ENCODE measurements at regions not wholly inside any gene's neighbourhood (a gene's known extent, or its start where the extent isn't known, plus 50 kb on each side); places are given as distances from the start of the nearest gene placed in this dataset.

DNA sequence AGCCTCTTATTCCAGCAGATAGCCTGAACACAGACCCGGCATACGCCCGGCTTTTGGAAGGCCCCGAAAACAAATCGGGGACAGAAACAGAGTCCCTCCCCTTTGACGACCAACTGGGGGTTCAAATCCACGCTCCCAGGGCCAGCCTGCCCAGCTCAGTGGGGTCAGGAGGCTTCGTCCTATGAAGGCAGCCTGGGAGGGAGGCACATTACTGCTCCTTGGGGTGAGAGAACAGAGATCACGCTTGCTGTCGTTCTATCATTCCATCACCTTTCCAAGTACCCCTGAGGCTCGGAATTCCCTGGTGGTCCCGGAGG lies 208.8 kb upstream of the SALL3 start:
- TF ChIP-seq, protein P1, sequence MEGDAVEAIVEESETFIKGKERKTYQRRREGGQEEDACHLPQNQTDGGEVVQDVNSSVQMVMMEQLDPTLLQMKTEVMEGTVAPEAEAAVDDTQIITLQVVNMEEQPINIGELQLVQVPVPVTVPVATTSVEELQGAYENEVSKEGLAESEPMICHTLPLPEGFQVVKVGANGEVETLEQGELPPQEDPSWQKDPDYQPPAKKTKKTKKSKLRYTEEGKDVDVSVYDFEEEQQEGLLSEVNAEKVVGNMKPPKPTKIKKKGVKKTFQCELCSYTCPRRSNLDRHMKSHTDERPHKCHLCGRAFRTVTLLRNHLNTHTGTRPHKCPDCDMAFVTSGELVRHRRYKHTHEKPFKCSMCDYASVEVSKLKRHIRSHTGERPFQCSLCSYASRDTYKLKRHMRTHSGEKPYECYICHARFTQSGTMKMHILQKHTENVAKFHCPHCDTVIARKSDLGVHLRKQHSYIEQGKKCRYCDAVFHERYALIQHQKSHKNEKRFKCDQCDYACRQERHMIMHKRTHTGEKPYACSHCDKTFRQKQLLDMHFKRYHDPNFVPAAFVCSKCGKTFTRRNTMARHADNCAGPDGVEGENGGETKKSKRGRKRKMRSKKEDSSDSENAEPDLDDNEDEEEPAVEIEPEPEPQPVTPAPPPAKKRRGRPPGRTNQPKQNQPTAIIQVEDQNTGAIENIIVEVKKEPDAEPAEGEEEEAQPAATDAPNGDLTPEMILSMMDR (IDR thresholded peaks at IDR 0.05), result no peak
- TF ChIP-seq POLR2A (IDR thresholded peaks at IDR 0.05) (no peak), POLR2AphosphoS5 (IDR thresholded peaks at IDR 0.05) (no peak), EP300 (IDR thresholded peaks at IDR 0.05; ENCODE audit: low read depth) (no peak)
